ENCODE measurements at regions not wholly inside any gene's neighbourhood (a gene's known extent, or its start where the extent isn't known, plus 50 kb on each side); places are given as distances from the start of the nearest gene placed in this dataset.

DNA sequence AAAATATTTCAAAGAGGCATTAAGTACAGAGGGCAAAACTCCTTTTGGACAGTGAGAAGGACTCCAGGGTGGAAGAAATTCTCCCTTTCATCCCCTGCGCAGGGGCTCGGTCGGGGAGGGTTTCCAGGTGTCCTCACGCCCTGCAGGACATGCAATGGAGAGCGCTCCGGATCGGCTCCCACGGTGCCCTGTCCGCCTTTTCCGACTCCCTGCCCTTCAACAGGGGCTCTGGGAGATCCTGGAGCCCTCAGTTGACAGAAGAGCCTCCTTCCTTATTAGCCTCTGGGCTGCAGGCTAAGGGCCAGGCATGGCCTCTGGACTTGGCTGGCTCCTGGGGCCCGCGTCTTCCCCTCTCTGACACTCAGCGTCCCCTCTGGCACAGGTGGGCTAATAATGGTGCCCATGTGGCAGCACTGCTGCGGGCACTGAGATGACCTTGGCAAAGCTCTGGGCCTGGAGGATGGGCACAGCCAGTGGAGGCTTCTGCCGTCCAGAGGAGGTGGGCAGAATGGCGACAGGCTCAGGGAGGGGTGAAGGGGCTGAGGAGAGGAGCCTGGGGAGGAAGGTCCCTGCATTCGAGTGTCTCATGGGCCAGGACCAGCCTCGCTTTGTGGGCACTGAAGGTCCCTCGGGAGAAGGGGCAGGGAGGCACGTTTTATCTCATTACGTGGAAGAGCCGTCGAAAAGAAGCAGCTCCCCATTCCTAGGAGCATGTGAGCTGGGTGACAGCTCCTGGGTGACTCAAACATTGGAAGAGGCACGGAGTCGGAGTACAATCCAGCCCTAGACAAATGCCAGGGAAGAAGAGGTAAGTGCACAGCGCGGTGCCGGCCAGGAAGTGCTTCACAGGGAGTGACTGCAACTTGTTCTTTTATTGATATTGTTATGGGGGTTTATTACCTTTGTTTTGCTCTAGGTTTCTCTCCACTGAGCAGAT lies 161.7 kb downstream of the IRF8 start:
- DNase-seq (ENCODE audit: low read depth), result no peak

DNA sequence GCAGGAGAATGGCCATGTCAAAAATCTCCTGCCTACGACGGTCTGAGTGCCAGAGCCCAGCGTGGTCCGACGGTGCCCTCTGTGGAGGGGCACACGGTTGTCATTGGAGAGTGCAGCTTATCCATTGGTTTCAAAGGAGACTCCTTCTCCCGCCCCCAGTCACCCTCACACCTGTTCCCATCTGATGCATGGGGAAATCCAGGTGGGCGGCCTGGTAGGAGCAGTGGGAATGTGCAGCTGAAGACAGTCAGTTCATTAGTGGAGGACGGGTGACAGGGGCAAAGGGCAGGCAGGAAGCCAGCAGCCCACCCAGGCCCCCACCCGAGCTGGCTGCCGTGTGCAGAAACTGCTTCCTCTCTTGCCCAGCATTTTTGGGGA lies 162.3 kb downstream of the IRF8 start:
- DNase-seq (ENCODE audit: low read depth), result no peak

DNA sequence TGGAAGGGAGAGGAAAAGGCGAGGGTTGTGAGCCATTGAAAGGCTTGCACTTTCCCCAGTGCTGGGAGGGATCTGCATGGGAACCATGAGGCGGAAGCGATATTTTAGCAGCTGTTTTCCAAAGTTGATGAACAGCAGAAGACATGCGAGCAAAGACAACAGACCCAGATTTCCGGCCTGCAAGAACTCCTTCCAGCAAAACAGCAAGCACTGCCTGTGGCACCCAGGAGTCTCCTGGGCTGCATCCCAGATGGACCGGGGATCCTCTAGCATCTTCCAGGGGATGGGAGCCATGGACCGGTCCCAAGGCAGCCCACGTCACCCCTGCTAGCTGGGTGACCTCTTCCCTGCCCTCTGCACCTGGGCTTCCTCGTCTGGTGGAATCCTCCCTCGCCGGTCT lies 162.8 kb downstream of the IRF8 start:
- DNase-seq (ENCODE audit: low read depth), result no peak

DNA sequence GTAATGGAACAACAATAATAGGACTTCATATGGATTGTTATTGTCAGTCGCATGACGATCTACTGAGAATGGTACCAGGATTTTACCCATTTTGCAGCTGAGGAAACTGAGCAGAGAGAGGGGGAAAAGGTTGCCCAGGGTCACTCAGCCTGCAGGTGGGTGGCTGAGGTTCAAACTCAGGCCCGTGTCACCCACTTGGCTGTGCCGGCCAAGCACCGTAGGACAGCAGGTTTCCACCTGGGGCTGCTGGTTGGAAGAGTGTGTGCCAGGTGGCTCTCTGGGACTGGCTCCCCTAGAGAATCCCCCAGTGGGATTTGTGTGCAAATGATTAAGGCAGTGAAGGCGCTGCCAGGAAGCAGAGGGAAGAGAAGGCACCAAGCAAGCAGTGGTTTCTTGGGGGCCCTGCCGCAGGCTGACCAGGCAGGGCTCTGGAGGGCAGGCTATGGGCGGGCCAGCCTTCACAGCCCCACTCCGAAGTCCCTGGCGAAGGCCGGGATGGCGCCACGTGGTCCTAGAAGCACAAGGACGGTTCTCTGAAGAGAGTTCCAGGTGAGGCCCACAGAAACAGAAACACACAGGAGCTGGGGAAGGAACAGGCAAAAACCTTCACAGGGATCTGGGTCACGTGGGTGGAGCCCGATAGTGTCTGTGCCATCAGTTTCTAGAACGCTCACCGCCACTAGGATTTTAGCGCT lies 163.5 kb downstream of the IRF8 start:
- no peak for DNase-seq (ENCODE audit: low read depth)

DNA sequence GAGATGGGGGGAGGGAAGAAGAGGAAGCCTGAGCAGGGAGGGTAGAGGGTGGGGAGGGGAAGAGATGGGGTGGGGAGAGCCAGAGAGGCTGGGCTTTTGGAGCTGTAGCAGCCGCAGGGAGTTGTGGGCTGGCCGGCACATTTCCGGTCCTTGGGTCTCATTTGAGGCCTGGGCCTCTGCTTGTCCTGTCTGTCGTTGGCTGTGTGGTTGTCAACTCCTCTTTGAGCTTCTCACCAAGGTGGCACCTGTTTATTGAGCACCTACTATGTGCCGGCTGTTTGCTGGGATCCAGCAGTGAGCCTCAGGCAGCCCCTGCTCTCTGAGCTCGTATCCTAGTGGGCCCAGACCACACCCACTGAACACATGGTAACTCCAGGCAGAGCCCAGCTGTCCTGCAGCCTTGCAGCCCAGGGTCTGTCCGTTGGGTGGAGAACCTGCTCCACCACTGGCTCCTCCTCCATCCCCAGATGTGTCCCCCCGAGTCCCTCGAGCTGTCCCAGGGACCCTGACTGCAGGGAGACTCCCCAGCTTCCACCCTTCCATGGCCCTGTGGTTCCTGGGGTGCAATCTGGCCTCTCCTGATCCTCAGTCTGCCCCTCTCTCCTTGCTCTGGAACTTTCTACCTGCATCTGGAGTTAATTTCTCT lies 164.9 kb downstream of the IRF8 start:
- no peak for DNase-seq (ENCODE audit: low read depth)

DNA sequence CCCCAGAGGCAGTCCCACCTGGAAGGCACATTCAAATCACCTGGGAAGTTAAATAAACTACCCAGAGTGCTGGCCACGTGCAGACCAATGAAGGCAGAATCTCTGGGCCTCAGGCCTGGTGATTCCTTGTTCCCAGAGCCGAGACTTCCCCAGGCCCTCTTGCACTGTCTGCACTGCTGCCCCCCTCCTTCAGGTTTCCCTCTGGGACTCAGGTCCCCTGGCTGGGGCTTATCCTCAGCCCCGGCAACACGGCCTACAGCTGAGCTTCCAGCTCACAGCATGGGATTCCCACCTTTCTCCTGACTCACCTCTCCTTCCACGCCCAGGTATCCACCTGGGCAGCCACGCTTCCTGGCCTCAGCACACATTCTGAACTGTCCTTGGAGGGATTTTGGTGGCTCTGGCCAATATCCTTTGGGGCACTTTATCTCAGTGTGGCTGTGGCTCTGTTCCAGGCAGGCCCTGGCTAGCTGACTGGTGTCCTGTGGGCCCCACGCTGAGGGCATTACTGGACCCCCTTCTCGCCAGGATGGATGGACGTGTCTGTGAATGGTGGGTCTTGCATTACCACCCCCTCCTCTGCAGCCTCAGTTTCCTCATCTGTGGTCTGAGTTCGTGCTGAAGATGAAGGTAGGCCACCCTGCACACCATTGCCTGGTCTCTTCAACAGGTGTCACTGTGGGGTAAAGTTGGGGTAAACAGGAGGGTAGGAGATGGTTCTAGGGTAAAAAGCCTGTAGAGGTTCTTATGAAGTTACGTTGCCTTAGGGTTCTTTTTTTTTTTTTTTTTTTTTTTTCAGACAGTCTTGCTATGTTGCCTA lies 165.7 kb downstream of the IRF8 start:
- no peak for DNase-seq (ENCODE audit: low read depth)

DNA sequence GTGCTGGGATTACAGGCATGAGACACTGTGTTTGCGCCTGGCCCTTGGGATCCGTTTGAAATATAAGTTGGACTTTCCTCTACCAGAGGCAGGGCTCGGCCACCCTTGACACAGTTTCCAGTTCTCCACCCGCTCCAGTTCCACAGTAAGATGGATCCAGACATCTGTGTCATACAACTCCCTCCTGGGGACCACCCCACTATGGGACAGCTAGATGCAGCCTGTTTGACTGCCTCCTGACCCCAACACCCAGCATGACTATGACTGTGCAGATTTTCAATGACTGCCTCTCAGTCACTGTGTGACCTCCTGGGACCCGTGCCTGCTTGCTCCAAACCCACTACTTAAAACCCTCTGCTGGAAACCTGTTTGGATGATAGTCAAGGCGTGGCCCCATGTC lies 166.7 kb downstream of the IRF8 start:
- no peak for DNase-seq (ENCODE audit: low read depth)

DNA sequence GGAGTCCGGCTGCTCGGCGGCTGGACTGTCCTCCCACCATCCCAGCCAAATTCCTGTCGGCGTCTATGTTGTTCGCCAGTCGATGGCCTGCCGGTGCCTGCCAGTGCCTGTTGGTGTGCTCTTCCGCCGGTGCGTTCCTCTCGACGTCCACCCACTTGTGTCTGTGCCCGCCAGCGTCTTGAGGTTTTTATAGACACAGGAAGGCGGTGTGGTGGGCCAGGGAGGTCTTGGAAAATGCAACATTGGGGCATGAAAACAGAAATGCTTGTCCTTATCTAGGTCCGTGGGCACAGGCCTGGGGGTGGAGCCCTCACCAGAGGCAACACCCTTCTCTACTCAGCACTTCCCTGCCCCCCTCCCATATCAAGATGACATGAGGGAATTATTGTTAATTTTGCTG lies 167.8 kb downstream of the IRF8 start:
- DNase-seq (ENCODE audit: low read depth), result no peak

DNA sequence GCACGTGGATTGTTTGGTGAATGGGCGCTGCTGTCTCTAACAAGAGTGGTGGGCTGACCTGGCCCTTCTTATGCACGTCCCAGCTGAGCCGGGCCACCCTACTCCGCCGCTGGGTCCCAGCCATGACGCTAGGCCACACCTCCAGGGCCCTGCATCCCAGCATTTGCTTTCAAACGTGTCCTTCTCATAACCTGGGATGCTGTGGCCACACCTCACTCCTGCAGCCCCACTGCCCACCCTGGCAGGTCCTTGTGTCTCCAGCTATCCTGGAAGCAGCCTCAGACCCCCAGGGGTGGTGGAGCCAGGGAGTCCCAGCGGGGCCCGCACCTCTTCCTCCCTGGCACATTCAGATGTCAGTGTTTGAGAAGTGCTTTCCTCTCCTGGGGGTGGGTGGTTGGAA lies 168.6 kb downstream of the IRF8 start:
- no peak for DNase-seq (ENCODE audit: low read depth)

DNA sequence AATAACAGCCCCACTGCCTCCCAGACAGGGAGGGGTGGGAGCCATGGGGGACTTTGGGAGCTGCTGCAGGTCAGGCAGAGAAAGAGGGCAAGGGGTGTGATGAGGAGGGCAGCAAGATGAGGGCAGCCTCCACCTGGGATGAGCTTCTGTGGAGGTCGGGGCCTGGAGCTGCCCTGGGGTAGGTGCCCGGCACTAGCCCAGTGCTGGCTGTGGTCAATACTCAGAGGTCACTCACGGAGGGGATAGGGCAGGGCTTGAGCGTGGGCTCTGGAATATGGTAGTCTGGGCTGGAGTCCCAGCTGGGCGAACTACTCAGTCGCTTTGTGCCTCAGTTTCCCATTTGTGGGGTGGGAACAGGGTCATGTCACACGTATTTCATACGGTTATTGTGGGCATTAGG lies 169.0 kb downstream of the IRF8 start:
- DNase-seq (ENCODE audit: low read depth), result no peak

DNA sequence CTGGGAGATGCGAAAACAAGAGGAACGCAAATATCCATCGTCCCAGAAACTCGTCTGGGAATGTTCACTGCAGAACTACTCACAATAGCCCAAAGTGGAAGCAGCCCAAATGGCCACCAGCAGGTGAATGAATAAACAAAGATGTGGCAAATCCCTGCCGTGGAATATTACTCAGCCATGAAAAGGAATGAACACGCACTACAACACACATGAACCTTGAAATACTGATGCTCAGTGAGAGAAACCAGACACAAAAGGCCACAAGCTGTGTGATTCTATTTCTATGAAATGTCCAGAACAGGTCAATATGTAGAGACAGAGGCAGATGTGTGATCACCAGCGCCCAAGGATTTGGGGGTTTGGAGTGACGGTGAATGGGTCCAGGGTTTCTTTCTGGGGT lies 169.8 kb downstream of the IRF8 start:
- DNase-seq (ENCODE audit: low read depth), result no peak

DNA sequence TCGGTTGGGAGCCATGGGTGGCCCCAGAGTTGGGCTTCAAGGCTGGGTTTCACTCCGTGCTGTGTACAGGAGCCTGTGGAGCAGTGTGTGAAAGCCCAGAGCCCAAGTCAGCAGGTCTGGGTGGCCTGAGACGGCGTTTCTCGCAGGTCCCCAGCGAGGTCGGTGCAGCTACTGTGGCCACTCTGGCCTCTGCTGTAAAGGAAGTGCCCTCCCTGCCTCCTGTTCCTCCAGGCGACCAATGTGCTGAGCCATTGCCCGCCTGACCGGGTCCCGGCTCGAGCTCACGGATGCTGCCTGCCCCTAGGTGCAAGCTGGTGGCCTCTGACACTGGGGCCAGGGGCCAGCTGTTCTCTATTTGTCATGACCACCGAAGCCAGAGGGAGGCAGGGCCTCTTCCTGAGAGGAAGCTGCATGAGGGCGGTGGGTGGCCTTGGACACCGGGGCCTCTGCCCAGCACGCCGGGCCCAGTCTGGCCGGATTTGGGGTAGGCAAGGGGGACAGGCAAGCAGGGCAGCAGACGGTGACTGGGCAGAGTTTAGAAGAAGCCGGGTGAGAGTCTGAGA lies 170.9 kb downstream of the IRF8 start:
- no peak for DNase-seq (ENCODE audit: low read depth)

DNA sequence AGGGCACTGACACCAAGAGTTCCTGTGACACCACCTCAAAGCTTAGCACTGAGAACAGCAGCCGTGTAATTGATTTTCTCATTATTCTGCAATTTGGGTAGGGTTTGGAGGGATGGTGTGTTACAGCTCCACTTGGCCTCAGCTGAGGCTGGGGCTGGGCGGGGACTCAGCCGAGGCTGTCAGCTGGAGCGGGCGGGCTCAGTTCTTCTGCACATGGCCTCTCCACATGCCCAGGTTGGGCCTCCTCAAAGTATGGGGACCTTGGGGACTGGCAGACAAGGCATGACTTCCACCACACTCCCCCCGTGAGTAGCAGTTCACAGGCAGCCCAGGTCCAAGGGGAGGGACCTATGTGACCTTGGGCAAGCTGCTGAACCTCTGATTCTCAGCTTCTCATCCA lies 171.5 kb downstream of the IRF8 start:
- DNase-seq (ENCODE audit: low read depth), result no peak

DNA sequence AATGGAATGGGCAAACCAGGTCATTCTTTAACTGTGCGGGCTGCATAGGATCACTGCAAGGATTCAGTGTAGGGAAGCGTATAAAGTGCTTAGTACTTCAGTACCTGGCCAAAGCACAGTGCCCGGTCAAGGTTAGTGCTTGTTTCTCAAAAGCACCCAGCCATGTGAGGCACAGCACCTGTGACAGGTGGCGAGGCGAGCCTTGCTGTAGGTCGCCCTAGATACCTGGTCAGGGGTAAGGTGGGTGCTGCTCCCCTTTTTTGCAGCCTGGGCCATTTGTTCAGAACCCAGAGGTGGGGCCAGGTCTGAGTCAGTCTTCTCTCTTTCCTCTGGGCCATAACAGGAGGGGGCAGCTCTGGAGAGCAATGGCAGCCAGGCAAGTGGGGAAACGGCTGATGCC lies 172.0 kb downstream of the IRF8 start:
- no peak for DNase-seq (ENCODE audit: low read depth)

DNA sequence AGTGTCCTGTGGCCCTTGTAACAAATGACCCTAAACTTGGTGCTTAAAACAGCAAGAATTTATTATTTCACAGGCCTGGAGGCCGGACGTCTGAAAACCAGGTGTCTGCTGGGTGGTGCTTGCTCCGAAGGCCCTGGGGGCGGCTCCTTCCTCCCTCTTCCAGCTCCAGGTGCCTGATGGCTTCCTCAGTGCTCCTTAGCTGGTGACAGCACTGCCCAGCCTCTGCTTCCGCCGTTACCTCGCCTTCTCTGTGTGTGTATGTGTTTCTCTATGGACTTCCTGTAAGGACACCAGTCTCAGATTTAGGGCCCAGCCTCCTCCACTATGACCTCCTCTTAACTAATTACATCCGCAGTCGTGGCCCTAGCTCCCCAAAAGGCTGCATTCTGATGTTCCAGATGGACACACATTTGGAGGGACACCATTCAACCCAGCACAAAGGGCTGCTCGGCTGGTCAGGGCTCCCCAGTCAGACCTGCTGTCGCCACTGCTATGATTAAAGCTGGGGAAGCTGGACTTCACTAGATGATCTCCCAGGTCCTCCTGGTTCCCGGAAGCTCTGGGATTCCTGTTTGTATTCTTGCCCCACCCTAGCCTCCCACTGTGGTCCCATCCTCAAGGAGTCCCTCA lies 172.8 kb downstream of the IRF8 start:
- no peak for DNase-seq (ENCODE audit: low read depth)

DNA sequence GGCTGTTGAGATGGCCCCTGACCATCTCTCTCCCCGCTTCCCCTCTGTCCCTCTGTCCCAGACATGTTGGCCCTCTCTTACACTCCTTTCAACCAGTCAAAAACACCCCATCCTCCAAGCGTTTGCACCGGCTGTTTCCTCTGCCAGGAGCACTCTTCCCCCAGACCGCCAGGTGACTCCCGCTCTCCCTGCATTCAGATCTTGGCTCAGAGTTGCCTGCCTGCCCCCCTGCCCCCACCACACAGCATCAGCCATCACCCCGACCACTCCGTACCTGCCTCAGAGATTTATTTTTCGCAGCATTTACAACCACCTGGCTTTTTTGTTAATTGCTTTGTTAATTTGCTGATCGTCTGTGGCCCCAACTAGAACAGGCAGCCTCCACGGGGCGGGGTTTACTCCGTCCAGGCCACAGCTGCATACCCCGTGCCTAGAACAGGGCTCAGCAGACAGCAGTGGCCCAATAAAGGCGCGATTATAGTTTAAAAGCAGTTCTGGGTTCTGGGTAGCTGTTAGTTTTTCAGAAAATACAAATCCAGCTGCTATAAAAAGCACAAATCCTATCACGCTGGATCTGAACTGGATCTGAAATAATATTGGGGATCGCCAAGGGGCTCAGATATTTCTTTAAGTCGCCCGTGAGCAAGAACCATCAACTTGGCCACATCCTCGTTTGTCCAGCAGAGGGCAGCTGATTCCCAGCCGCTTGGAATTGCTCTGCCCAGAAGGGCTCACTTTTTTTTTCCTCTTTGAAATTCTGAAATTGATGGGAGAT lies 173.6 kb downstream of the IRF8 start:
- DNase-seq (ENCODE audit: low read depth), result no peak

DNA sequence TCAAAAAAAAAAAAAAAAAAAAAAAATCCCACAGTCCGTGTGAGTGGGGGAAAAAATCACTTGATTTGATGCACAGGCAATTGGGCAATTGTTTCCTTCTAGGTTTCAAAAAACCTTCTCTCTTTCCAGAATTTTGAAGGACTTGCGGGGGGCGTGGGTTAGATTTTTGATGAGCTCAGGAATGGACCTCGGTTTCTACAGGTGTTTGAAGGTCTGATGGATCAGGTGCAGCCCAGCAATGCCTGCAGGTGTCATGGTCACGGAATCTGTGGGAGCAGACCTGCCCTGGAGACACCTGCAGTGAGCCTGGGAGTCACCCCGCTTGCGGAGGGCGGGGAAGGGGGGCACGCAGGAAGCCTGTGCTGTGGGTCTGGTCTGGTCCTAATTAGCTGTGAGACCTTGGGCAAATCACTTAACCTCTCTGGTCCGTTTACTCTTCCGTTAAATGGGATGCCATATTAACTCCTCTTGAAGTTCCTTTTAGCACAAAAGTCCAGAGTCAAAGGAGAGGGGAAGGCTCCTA lies 174.2 kb downstream of the IRF8 start:
- DNase-seq (ENCODE audit: low read depth), result no peak

DNA sequence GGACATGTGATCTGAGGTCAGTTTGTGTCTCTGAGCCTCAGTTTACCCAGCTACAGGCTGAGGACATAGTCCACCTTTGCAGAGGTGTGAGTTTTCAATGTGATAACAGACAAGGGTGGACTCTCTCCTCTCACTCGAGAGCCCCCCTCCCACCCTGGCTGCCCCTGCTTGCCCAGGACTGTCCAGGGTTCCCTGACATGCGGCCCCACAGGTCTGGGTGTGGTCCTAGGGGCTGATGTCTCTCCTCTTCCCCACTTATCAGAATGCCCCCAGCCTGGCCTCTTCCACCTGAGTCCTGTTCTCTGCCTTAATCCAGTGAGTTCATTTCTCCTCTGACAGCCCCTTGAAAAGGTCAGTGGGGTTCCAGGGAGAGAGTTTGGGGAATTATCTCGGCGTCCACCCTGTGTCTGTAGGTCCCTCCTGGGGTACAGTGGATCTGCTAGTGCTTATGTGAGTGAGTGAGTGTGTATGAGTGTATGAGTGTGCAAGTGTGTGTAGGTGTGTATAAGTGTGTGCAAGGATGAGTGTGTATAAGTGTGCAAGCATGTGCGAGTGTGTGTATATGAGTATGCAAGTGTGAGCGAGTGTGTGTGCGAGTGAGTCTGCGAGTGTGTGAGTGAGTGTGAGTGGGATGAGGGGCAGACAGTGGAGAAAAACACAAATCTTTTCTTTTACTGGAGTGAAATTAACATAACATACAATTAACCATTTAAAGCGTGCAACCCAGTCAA lies 175.0 kb downstream of the IRF8 start:
- no peak for DNase-seq (ENCODE audit: low read depth)

DNA sequence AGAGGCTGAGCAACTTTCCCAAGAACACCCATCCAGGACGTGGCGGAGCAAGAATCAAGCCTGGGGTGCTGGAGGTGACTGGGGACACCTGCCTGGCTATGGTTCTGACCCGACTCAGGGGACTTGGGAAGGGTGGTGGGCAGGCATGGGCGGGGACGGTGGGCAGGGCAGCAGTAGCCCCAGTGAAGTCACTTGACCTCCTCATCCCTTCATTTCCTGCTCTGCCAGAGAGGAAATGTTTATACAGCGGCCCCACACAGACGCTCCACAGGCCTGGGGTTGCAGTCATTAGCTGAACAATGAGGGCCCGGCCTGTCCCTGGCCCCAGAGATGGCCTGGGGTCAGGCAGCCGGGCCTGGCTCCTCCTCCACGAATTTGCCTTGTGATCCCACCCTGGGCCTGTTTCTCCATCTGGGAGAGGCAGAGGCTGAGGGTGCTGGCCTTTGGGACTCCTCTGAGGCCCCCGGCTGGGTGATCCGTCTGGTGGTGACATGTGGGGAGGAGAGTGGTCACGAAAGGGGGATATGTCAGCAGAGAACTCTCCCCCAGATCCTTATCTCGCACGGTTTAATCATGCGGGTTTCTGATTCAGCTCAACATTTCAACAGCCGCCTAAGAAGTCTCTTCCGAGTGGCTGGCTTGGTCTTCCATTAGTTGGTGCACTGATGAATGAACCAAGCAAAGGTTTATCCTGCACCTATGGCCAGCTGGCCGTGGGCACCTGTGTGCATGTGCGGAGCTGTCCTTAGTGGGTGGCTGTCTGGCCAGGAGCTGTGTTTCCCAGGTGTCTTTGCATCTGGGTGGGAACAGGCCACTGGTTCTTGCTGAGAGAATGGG lies 175.9 kb downstream of the IRF8 start:
- DNase-seq (ENCODE audit: low read depth), result no peak

All from stimulated activated CD8-positive, alpha-beta memory T cell treated with anti-CD3 and anti-CD28 coated beads, Interleukin-15, amount 100 ng/mL, for 24 hours (primary cell).